ENCODE measurements at regions not wholly inside any gene's neighbourhood (a gene's known extent, or its start where the extent isn't known, plus 50 kb on each side); places are given as distances from the start of the nearest gene placed in this dataset.

GRCh38 chr15:47990821-47991220 is 130.0 kb upstream of the SLC24A5 start:
- TF ChIP-seq ARNTL (CRISPR knock-in tag; IDR thresholded peaks at IDR 0.05; ENCODE audit: borderline replicate concordance, low read depth) (no peak), TCF4 (CRISPR knock-in tag; IDR thresholded peaks at IDR 0.05; ENCODE audit: borderline replicate concordance) (no peak), OSR1 (CRISPR knock-in tag; IDR thresholded peaks at IDR 0.05) (no peak), ZC3H10 (CRISPR knock-in tag; IDR thresholded peaks at IDR 0.05) (no peak), CSDC2 (CRISPR knock-in tag; IDR thresholded peaks at IDR 0.05) (no peak)

Data from SK-N-SH treated with all-trans-retinoic acid at 6 μM for 48 hours (cell line).